HTR-8/SVneo (cell line): ENCODE measurements at regions not wholly inside any gene's neighbourhood (a gene's known extent, or its start where the extent isn't known, plus 50 kb on each side); places are given as distances from the start of the nearest gene placed in this dataset.
"Not testable (repeated sequence)": the region's sequence is repeated elsewhere in the genome, so short reads cannot be mapped to it uniquely, and the experiment has no call there.

Experiments used
- DNase-seq: peaks from one replicate; pipeline ENCODE4 v3.0.0; 2011; ENCODE audit warnings: low spot score, mixed read lengths; ENCODE audit not compliant: insufficient read length
- FAIRE-seq: peaks from 2 replicates; lab custom pipeline; 2011; peaks lifted over from hg19 to GRCh38; lab: Jason Lieb, UNC

DNA sequence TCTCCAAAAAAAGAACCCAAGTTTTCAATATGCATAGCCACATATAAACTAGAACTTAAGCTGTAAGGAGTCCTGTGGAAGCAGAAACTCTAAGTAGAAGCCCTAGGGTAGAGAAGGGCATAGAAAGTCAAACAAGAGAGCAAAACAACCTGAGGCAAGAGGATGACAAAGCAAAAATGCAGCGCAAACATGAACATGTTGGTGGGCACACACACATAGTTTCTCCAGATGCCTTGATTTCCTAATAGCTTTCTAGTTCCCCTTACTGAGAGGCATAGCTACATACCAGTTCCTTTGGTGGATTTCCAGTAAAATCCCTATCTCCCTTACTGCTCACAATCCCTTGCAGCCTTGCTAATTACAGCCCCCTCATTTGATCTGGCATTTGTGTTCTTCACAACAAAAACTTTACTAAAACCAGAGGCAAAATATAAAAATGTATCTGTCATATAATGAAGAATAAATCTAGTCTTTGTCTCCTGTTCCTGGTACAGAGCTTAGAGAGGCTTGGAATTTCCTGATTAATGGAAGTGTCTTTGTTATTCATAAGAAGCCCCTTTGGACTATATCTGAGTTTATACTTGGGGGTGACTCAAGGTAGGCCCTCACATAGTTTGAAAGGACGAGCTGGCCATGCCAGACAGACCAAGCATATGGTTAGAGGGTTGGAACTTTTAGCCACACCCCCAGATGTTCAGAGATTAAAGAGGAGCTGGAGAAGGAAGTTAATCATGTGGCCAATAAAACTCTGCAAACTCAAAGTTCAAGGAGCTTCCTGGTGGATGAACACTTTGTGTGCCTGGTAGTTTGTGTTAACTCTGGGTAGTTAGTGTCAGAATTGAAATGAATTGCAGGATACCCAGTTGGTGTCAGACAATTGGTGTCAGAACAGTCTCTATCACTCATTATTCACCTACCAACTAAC lies 52.7 kb upstream of the ZCCHC13 start:
- FAIRE-seq, result no peak
- no peak for DNase-seq

DNA sequence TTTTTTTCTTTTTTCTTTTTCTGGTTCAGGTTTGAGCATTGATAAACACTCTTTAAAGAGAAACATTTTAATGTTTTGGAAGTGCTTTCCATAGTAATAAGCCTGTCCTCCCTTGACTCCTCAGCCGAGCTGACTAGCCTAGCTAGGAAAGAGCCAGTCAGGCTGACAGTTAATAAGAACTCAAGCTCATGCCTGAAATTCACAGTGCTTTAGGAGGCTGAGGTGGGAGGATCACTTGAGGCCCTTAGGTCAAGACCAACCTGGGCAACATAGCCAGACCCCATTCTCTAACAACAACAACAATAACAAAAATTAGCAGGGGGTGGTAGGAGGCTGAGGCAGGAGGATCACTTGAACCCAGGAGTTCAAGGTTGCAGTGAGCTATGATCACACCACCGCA lies 53.4 kb upstream of the ZCCHC13 start:
- peak; percentile 49 for FAIRE-seq

DNA sequence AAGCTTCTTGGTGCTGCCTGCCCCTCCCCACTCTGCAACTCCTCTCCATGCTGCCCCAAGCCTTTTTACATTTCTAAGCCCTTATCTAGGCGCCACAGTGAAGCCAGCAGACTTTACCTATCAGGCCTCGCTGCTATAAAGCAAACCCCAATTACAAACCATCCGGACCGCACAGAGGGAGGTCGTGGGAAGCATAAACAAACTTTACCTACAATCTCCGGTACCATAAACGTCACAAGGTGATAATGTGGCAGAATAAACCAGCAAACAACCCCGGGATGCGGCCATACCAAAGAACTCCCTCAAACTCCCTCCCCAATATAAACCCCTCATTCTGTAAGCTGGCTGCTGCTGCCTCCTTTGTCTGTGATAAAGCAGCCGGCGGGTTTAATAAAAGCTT lies 54.0 kb upstream of the ZCCHC13 start:
- DNase-seq (no peak), FAIRE-seq (no peak)

More for the DNA sequence above, 53.4 kb upstream of the ZCCHC13 start:
- DNase-seq, result no peak

DNA sequence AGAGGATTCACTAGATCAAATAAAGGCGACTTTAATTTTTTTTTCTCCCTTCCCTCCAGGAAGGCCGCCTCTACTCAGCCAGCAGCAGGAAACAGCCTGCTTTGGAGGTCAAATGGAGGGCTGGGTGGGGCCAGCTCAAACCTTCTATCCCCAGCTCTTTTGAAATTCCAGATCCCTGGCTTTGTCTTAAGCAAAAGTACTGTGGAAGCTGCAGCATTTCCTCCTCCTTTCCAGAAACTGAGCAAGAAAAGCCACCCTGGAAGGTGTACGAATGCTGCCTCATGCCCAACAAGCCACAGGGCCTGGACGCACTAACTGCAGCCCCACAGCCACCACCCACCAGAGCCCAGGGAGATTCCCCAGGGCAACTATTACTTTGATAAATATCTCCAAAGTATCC lies 55.1 kb upstream of the ZCCHC13 start:
- FAIRE-seq, result no peak
- no peak for DNase-seq

DNA sequence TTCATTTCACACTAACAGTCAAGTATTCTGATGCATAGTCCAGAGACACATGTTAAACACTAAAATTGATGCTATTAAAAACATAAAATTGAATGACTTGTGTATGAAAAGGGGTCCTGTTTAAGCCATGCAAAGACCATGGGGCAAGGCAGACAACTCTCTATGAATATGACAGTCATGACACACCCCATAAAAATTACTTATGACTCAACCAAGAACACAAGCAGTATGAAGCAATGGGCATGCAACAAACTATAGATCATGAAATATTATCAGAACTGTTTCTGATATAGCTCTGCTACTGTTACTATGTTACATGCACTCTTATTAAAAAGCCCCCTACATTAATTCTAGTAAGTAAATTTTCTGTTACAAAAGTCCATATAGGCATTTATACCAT lies 57.5 kb upstream of the ZCCHC13 start:
- FAIRE-seq (no peak), DNase-seq (no peak)

DNA sequence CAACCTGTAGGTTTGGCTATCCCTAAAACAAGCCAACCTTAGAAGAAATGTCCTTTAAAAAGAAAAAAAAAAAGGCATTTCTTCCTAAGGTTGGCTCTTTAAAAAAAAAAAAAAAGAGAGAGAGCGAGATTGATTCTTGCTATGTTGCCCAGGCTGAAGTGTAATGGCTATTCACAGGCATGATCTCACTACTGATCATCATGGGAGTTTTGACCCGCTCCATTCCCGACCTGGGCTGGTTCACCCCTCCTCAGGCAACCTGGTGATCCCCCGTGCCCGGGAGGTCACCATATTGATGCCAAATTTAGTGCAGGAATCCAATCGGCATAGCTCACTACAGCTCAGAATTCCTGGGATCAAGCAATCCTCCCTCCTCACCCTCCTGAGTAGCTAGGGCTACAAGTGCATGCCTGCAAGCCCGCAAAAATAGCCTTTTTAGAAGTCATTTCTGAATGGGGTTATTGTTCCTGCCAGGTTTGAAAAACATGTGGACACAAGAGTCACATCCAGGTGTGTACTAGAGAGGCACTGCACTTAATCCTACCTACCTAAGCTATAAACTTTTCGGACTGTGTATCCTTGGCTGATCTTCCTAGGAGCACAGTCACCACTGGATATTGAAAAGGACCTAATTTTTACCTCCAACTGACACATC lies 61.4 kb upstream of the ZCCHC13 start:
- no peak for DNase-seq
- peak; percentile 68 for FAIRE-seq

DNA sequence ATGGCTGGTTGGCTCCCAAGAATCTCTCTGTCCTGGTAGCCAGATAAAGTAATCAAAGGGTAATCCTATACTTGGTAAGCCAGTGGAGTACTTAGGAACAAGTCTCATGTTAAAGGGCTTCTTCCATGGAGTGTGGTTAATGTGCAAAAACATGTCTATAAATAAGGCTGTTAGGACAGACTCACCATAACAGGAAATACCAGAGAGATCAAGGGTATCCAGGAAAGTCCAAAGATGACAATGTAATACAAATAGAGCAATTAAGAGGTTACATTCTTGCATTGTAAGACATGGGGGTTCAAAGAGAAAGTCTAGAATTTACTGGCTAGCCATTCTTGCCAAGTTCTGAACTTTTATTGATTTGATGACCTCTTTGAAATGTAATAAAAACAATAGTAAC lies 61.9 kb upstream of the ZCCHC13 start:
- peak; percentile 23 for DNase-seq
- FAIRE-seq, result peak; percentile 65

DNA sequence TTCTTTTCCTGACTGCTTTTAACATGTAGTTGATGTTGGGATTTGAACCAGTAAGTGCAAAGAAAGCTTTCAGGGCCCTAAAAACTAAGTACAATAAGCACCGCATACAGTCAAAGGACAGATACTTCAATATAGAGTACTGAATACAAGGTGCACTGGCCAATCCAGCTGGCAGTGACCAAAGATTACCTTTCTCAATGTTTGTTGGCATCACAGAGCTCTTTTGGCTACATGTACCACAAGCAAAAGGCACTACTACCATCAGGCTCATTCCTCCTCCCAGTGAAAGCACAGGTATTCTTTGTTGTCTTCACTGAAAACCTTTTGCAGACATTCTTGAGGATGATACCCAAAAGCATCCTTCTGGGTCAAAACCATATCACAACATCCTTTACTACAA lies 65.2 kb upstream of the ZCCHC13 start:
- FAIRE-seq (no peak), DNase-seq (no peak)

DNA sequence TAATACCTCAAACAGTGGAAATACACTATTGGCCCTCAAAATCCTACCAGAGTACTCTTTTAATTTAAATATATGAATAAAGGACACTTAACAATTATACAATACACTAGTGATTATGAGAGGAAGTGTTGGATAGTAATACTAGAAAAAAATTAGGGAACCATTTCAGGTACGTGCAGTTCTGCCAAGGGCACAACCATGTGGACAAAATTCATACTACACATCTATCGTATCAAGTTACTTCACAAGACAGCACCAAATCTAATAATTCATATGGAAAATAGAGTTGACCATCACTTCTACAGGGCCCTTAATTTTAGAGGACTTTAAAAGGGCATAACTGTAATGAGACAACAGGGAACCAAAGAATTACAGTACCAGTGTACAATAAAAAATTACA lies 69.2 kb upstream of the ZCCHC13 start:
- no peak for DNase-seq
- FAIRE-seq, result no peak

DNA sequence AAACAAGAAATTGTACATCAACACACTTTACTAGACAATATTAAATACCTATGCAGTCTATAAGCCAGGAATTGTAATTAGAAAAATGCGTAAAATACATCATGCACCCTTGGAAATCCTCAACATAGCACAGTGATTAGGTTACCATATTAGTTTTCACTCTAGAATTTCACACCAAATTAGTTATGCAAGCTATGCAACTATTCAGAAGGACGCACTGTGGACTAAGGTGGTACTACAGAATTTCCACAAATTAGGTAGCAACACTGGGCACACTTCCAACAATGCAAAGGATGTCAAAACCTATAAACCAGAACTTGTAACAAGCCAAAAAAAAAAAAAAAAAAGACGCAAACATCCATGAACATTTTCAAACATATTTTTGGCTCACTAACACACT lies 71.1 kb upstream of the ZCCHC13 start:
- FAIRE-seq (no peak), DNase-seq (no peak)

DNA sequence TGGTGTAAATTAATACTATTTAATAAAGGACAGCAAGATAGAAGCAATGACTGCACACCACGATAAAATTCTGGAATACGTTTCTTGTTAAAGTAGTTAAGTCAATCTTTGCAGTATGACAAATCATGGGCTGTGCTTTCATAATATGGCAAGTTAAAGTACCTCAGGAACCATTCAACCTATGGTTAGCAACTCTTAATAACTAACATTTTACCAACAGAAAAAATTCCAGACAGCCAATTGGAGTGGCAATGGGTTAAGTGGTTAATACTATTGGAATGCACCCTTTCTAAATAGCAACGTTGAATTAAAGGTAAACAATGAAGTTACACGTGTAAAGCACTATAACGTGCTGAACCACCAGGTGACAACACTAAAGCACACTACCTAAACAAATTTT lies 72.4 kb upstream of the ZCCHC13 start:
- FAIRE-seq (no peak), DNase-seq (no peak)

DNA sequence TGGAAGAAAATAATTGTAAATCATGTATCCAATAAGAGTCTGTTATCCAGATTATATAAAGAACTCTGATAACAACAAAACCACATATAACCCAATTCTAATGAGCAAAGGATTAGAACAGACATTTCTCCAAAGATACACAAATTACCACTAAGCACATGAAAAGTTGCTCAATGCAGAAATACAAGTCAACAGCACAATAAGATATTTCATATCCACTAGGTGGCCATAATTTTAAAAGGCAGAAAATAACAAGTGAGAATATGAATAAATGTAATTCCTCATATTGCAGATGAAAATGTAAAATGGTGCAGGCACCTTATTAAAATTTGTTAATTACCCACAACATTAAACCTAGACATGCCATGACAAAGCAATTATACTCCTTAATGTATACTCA lies 73.9 kb upstream of the ZCCHC13 start:
- FAIRE-seq (no peak), DNase-seq (no peak)

DNA sequence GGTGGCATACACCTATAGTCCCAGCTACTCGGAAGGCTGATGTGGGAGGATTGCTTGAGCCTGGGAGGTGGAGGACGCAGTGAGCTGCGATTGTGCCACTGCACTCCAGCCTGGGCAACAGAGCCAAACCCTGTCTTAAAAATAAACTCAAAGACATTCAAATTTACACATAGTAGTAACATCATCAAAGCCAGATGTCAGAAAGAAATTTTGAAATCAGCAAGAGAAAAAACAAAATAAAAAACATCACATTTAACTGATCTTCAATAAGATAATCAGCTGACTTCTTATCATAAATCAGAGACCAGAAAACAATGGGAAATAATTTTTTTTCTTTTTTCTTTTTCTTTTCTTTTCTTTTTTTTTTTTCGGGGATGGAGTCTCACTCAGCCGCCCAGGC lies 78.9 kb upstream of the ZCCHC13 start:
- no peak for FAIRE-seq
- no peak for DNase-seq

DNA sequence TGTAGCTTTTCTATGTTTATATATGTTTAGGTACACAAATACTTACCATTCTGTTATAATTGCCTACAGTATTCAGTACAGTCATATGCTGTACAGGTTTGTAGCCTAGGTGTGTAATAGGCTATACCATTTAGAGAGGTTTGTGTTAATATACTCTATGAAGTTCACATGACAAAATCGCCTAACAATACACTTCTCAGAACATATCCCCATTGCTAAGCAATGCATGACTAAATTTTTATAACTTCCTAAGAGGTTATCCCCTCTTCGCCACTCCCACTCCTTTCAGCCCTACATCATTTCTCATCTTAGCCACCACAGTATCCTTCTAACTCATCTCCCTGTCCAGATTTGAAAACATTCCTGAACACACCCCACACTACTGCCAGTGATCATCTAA lies 83.7 kb upstream of the ZCCHC13 start:
- DNase-seq (no peak), FAIRE-seq (no peak)

DNA sequence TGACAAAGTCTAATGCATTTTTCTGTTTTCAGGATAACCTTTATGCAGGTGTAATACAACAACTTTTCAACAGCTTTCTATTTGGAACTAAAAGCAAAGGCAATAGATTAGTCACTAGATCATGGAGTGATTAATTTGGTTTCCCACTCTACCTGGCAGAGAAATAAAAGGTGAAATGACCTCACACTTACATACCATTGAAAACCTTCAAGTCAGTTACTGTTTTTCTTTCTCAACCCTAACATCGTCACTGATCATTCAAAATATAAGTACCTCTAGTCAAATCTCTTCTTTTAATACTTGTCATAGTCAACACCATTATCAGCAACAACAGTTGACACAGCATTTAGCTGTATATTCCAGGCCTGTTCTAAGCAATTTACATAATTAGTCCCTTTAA lies 85.1 kb upstream of the ZCCHC13 start:
- FAIRE-seq (no peak), DNase-seq (no peak)

DNA sequence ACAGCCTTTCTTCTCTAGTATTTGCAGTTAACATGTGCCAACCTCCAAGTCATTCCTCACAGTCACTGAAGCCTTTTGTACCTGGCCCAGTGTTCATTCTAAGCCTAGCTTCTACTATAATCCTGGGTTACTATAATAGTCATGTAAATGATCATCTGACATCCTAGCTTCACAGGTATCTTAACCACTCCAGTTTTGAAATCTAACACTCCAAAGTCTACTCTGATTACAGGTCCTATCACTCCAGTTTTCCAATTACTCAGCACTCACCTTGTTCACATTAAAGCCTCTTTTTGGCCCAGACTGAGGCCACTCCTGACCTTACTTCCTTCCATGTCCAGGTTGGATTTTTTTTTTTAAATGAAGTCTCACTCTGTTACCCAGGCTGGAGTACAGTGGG lies 87.6 kb upstream of the ZCCHC13 start:
- DNase-seq, result no peak
- FAIRE-seq, result no peak

DNA sequence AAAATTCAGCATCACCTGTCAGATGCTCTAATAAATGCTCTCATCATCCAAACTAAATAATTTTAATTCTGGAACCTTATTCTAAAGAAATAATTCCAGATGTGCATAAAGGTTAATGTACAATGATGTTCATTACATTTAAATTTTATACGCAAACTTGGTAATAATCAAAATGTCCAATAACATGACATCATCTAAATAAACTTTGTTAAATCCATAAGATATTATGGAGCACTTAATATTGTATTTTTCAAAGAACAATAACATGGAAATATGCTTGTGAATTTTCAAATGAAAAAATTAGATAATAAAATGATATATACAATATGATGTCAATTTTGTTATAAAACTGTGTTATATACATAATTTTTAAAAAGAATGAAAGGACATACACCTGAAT lies 92.1 kb upstream of the ZCCHC13 start:
- DNase-seq, result no peak
- FAIRE-seq, result no peak

DNA sequence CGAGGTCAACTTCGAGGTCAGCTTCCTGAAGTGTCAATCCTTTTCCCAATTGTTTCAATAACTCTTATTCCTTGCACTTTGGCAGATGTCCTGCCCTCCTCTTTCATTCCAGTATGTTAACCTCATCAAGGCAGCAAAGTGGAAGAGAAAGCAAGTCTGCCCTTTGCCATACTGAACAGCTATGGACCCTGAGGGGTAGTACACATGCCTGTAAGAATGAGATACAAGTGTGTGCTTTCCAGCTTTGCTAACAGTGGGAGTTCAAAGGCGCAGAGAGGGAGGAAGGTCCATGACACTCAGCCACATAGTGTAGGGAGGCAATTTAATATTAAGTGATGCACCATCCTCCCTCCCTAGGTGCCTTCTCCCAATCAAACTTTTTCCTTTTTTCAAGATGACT lies 96.4 kb upstream of the ZCCHC13 start:
- DNase-seq, result no peak
- no peak for FAIRE-seq

DNA sequence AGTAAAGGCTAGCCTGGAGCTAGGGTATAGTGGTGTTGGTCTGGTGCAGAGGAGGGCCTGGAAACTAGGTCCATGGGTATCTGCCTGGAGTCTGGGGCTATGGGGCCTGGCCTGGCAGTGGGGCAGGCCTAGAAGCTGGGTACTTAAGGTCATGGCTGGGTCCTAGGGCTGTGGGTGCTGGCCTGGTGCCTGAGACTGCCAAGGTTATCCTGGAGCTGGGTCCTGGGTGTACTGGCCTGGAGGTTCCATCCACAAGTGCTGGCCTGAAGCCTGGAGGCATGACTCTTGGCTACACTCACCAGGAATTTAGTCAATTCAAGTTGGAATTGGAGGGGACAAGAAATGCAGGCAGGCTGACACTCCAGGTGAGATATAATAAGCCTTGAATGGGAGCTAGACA lies 108.4 kb upstream of the ZCCHC13 start:
- no peak for DNase-seq
- peak; percentile 16 for FAIRE-seq

DNA sequence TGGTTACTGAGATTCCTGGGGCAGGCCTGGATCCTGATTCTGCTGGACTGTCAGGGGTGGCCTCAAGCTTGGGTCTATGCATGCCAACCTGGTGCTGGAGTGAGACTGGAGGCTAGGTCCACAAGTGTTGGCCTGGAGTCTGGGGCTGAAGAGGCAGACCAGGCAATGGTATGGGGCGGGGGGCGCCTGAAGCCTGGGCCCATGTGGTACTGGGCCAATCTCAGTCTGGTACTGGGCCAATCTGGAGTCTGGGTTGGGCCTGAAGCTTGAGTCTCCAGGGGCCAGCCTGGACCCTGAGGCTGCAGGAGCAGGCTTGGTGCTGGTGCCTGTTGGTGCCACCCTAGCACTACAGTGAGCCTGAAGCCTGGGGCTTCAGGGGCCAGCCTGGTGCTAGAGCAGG lies 108.9 kb upstream of the ZCCHC13 start:
- no peak for DNase-seq
- no peak for FAIRE-seq

DNA sequence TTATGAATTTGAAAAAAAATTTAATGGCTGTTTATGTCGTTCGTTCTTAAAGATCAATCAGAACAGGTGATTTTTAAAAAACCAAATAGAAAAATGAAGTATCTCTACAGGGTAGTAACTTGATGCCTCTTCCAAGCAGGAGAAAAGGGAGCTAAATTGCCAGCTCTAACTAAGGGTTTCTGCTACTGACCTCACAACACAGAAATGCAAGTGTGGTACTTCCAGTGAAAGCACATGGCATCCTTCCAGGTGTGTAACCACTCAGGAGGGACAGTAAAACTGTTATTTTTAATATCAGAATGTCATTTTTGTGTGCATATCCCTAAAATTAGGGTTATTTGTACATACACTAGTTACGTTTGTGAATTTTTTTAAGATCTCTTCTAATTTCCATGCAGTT lies 116.8 kb upstream of the ZCCHC13 start:
- no peak for FAIRE-seq

DNA sequence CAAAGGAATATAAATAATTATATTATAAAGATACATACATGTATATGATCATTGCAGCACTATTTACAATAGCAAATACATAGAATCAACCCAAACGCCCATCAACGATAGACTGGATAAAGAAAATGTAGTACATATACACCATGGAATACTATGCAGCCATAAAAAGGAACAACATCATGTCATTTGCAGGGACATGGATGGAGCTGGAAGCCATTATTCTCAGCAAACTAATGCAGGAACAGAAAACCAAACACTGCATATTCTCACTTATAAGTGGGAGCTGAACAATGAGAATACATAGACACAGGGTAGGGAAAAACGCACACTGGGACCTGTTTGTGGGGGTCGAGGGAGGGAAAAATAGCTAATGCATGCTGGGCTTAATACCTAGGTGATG lies 120.9 kb upstream of the ZCCHC13 start:
- not testable (repeated sequence) for FAIRE-seq

More for the DNA sequence above, 116.8 kb upstream of the ZCCHC13 start:
- DNase-seq, result no peak

More for the DNA sequence above, 120.9 kb upstream of the ZCCHC13 start:
- not testable (repeated sequence) for DNase-seq
